Fibroblast of gingiva (primary cell): ENCODE measurements at regions not wholly inside any gene's neighbourhood (a gene's known extent, or its start where the extent isn't known, plus 50 kb on each side); places are given as distances from the start of the nearest gene placed in this dataset.
"Not testable (repeated sequence)": the region's sequence is repeated elsewhere in the genome, so short reads cannot be mapped to it uniquely, and the experiment has no call there.

Source experiments
- DNase-seq: peaks from one replicate; pipeline ENCODE4 v3.0.0-alpha.2; 2011; ENCODE audit warnings: low read depth

- no peak for DNase-seq
These were observed 563.3 kb upstream of the HS3ST5 start for GRCh38 chr6:114906096-114906495.

DNA sequence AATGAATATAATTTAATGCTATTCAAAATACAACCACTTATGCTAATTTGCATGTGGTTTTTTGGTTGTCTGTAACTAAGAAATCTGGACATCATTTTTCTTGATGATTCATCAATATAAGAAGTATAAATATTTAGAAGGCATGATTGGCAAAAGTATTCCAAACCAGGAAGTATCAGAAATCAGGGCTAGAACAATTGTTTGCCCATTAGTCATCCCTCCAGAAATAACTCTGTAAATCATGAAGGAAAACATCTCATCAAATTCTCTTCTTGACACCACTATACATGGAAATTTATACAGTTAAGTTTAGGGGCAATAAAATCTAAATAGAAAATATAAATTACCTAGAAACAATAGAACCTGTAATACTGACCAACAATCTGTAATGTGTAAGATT, 554.7 kb upstream of the HS3ST5 start:
- no peak for DNase-seq

GRCh38 chr6:114892211-114892610, 549.4 kb upstream of the HS3ST5 start:
- DNase-seq = no peak

GRCh38 chr6:114888241-114888640, 545.4 kb upstream of the HS3ST5 start:
- no peak for DNase-seq

GRCh38 chr6:114886670-114887436, 544.0 kb upstream of the HS3ST5 start:
- no peak for DNase-seq

GRCh38 chr6:114879693-114880092, 536.9 kb upstream of the HS3ST5 start:
- DNase-seq = no peak

DNA sequence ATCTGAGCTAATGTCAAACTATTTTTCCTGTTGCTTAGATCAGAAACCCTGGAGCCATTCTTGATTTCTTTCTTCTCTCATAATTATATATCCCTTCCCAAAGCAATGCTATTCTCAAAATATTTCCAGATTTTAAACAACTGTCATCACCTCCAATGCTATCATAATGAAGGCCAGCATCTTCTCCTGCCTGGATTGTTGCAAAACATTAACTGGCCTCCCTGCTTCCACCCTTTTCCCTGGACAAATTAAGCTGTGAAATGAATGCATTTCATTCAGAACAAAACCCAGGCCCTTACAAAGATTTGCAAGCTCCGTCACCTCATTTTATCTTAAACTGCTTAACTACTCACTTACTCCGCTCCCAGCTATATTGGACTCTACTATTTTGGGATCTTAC, 535.3 kb upstream of the HS3ST5 start:
- DNase-seq = no peak

- no peak for DNase-seq
These were observed 531.6 kb upstream of the HS3ST5 start for GRCh38 chr6:114874410-114874809.

DNA sequence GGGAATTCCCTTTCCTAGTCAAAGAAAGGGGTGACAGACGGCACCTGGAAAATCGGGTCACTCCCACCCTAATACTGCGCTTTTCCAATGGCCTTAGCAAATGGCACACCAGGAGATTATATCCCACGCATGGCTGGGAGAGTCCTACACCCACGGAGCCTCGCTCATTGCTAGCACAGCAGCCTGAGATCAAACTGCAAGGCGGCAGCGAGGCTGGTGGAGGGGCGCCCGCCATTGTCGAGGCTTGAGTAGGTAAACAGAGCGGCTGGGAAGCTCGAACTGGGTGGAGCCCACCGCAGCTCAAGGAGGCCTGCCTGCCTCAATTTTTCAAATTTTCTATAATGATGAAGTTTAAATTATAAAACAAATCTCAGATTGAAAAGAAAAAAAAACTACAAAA, 522.7 kb upstream of the HS3ST5 start:
- DNase-seq = not testable (repeated sequence)

DNA sequence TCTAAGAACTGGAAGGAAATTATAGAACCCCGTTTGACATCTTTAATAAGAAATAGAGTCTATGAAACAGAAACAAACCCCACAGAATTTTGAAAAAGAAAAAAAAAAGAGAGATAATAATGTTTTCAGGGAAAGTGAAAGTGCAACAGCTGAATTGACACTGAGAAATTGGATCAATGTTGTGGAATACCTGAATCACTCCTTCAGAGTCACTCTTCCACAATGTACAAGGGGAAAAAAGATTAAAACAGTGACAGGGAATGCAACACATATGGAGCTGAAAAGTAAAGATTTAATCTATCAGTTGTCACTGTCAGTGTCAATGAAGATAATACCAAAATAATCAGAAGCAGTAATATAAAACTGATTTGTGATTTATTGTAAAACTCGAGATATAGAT, 520.8 kb upstream of the HS3ST5 start:
- no peak for DNase-seq

DNA sequence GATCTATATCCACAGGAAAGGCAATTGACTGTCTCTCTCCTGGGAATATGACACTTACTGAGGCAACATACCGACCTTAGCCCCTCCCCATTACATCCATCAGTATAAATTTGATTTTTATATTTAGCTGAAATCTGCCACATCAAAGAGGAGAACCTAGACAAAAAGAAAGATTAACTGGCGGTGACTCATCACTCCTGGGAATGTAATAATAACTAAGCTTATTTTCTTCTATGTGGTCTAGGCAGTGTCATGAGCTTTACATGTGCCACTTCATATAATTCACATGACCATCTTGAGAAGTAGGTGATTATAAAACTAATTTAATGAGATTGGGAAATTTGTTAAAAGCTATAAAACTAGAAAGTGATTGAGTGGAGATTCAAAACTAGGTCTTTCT, 520.0 kb upstream of the HS3ST5 start:
- DNase-seq = no peak

DNA sequence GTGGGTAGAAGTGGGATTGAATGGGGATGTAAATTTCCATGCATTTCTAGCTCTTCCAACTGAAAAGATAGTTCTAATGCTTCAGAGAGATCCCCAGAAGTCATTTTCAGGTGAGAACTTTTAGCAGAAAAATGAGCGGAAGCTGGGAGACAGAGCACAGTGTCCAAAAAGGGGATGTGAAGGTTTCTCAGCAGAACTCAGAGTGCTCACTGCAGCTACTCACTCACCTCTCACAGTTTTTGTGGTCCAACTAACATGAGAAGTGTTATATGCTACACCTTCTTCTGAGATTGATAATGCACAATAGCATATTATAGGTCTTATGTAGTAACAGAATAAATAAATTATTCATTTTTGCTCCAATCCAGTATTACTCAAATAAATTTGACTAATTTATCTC, 519.2 kb upstream of the HS3ST5 start:
- no peak for DNase-seq

DNA sequence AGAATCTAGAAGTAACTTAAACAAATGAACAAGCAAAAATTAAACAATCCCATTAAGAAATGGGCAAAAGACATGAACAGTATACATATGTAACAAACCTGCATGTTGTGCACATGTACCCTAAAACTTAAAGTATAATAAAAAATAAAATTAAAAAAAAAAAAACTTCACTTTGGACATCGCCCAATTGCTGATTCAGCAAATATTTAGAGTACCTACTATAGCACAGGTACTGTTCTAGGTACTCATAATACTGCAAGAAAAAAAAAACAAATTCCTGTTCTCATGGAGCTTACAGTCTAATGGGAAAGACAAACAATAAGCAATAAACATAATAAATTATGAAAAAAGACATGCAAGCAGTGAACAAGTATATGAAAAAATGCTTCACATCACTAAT, 501.5 kb upstream of the HS3ST5 start:
- no peak for DNase-seq

DNA sequence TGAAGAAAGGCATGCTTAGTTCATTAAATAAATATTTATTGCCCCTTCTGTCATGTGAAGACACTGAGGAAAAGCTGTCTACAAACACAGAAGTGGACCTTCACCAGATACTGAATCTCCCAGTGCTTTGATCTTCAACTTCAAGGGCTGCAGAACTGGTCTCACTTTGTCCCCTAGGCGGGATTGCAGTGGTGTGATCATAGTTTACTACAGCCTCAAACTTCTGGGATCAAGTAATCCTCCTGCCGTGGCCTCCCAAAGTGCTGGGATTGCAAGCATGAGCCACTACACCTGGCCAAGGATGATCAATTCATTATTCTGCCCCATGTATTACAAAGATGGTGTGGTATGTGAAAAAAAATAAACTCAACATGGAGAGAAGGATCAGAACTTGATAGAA, 496.2 kb upstream of the HS3ST5 start:
- DNase-seq = no peak

DNA sequence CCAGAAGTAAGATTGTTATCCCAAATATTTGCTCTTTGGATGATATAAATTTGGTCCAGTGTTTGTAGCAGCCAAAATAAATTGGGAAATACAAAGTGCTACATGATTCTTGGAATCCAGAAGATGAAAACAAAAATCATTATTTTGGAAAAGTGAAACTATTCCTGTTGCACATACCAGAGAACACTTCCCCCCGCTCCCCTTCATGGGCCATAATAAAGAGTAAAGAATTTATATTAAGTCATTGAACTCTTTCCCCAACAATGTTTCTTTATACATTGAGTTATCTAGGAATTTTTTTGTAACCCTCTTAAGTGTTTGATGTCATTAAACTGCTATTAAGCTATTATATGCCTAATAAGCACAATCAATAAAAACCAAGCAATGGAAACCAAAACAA, 490.4 kb upstream of the HS3ST5 start:
- DNase-seq = no peak

GRCh38 chr6:114830515-114830914, 487.7 kb upstream of the HS3ST5 start:
- no peak for DNase-seq

DNA sequence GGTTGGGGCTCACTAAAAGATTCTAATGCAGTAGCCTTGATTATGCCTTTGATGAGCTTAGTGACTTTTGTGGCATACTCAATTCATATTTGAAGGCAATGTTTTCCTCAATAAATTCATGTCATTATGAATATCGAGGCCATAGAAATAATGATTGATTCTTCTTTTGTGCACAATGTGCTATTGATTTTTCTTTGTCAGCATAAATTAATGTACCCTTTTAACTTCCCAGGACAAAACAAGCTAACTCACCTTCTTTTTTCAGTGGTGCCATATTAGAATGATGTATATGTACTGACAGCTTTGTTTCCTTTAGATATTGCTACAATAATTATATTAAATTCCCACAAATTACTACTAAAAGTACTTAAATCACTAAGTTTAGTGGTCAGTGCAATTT, 484.3 kb upstream of the HS3ST5 start:
- DNase-seq = no peak

GRCh38 chr6:114824409-114824808, 481.6 kb upstream of the HS3ST5 start:
- DNase-seq = no peak

DNA sequence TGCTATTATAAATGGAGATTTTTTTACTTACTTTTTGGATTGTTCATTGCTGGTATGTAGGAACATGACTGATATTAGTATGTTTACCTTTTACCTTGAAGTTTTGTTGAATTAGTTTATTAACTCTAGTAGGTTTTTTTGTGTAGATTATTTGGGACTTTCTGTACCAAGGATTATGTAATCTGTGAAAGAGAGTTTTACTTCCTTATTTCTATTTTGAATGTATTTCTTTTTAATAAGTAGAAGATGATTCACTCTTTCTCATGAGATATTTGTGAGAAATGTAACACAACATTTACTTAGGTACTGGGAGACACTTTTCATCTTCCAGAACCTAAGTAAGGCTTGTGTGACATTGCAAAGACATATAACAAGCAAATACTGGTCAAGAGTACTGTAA, 473.9 kb upstream of the HS3ST5 start:
- DNase-seq = no peak

DNA sequence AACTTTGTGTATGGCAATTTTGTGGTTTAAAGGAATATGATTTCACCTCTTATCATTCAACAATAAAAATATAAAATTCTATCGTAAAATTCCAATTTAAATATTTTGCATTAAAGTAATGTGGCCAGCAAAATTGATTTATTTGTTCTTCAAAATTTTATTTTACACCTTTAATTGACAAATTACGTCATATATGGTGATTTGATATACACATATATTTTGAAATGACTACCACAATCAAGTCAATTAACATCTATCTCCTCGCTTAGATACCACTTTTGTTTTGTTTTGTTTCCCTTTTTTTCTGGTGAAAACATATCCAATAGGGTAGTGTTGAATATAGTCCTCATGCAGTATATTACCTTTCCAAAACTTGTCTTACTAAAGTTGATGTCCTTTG, 467.6 kb upstream of the HS3ST5 start:
- no peak for DNase-seq

DNA sequence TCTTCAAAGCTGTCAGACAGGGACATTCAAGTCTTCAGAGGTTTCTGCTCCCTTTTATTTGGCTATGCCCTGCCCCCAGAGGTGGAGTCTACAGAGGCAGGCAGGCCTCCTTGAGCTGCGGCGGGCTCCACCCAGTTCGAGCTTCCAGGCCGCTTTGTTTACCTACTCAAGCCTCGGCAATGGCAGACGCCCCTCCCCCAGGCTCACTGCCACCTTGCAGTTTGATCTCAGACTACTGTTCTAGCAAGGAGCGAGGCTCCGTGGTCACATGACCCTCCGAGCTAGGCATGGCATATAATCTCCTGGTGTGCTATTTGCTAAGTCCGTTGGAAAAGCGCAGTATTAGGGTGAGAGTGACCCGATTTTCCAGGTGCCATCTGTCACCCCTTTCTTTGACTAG, 462.6 kb upstream of the HS3ST5 start:
- not testable (repeated sequence) for DNase-seq

- no peak for DNase-seq
These were observed 453.8 kb upstream of the HS3ST5 start for GRCh38 chr6:114796576-114796975.

- no peak for DNase-seq
These were observed 450.6 kb upstream of the HS3ST5 start for GRCh38 chr6:114793428-114793827.
